ENCODE measurements at regions not wholly inside any gene's neighbourhood (a gene's known extent, or its start where the extent isn't known, plus 50 kb on each side); places are given as distances from the start of the nearest gene placed in this dataset.

DNA sequence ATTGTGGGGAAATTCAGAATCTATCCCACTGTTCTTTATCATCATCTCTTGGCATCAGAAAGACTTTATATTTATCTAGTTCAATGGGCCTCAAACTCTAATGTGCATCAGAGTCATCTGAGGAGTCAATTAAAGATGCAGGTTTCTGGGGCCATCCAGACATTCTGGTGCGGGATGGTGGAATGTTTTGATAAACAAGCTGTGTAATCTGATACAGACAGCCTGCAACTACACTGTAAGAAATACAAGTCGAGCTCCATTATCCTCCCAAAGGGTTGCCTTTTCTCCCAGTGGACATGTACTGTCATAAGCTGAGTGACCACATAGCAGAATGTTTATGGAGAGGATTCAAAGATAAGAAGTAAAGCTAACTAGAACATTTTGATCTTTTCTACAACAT, 515.3 kb upstream of the DCC start:
- no peak for ATAC-seq
- Histone ChIP-seq H3K9me2 (ENCODE audit: insufficient read depth) (no peaks in the 10 kb centered on the region), H3K4me3 (replicated peaks in 1 of 2; ENCODE audit: low read depth in 1 of 2, low read length in 2 of 2) (no peak overlapping the region), H3K36me3 (ENCODE audit: control insufficient read depth in 1 of 2, insufficient read depth in 2 of 2, low read length in 2 of 2) (no peaks in the 10 kb centered on the region), H3K4me1 (ENCODE audit: control insufficient read depth in 1 of 2, insufficient read depth in 2 of 2, low read length in 2 of 2) (no peaks in the 10 kb centered on the region), H3K9ac (ENCODE audit: low read length) (no peak overlapping the region), H3K27ac (ENCODE audit: low read depth, low read length) (no peak overlapping the region), H3K9me3 (ENCODE audit: control insufficient read depth in 1 of 2, insufficient read depth in 1 of 2, low read depth in 1 of 2, low read length in 2 of 2) (peaks cover 14 to 24% of the 10 kb centered on the region in 2 experiments; a peak in 2 of 4 replicates), H3K27me3 (ENCODE audit: insufficient read depth, low read length) (no peaks in the 10 kb centered on the region), H4K20me1 (ENCODE audit: insufficient read depth) (no peaks in the 10 kb centered on the region), H3K79me2 (ENCODE audit: insufficient read depth, low read length) (no peaks in the 10 kb centered on the region), H2AFZ (ENCODE audit: low read depth, low read length, poor library complexity, severe bottlenecking) (no peak overlapping the region), H3K4me2 (ENCODE audit: low read length) (no peak overlapping the region)
- DNase-seq (ENCODE audit: low read depth, low spot score): no peak
- ChIA-PET CTCF (no interaction called here), POLR2A (no interaction called here), RAD21 (ENCODE audit: low non-redundant PET in 1 of 2, low total read pairs in 2 of 2, uncharacterized antibody in 2 of 2, unreplicated experiment in 2 of 2) (no interaction called here)
- no TSS peak for BruUV-seq (replicated peaks)
- intact Hi-C loops (cut with micrococcal nuclease): no loop called here
- TF ChIP-seq CEBPB (IDR thresholded peaks at IDR 0.05; ENCODE audit: low read depth): no peak
- no peak for TF ChIP-seq RAD21 (IDR thresholded peaks at IDR 0.05; ENCODE audit: low read depth)
- TF ChIP-seq EGR1 (IDR thresholded peaks at IDR 0.05; ENCODE audit: low read depth): no peak
- no peak for TF ChIP-seq ZNF274 (IDR thresholded peaks at IDR 0.05; ENCODE audit: low read depth, low read length)
- no peak for TF ChIP-seq ELF1 (IDR thresholded peaks at IDR 0.05; ENCODE audit: borderline replicate concordance, low read depth)
- TF ChIP-seq, protein P1, sequence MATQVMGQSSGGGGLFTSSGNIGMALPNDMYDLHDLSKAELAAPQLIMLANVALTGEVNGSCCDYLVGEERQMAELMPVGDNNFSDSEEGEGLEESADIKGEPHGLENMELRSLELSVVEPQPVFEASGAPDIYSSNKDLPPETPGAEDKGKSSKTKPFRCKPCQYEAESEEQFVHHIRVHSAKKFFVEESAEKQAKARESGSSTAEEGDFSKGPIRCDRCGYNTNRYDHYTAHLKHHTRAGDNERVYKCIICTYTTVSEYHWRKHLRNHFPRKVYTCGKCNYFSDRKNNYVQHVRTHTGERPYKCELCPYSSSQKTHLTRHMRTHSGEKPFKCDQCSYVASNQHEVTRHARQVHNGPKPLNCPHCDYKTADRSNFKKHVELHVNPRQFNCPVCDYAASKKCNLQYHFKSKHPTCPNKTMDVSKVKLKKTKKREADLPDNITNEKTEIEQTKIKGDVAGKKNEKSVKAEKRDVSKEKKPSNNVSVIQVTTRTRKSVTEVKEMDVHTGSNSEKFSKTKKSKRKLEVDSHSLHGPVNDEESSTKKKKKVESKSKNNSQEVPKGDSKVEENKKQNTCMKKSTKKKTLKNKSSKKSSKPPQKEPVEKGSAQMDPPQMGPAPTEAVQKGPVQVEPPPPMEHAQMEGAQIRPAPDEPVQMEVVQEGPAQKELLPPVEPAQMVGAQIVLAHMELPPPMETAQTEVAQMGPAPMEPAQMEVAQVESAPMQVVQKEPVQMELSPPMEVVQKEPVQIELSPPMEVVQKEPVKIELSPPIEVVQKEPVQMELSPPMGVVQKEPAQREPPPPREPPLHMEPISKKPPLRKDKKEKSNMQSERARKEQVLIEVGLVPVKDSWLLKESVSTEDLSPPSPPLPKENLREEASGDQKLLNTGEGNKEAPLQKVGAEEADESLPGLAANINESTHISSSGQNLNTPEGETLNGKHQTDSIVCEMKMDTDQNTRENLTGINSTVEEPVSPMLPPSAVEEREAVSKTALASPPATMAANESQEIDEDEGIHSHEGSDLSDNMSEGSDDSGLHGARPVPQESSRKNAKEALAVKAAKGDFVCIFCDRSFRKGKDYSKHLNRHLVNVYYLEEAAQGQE (IDR thresholded peaks at IDR 0.05; ENCODE audit: low read depth): no peak
- no peak for TF ChIP-seq TCF7L2 (IDR thresholded peaks at IDR 0.05; ENCODE audit: borderline replicate concordance, extremely low read depth, insufficient read depth, insufficient read length)
- no peak for TF ChIP-seq POLR2AphosphoS5 (IDR thresholded peaks at IDR 0.05; ENCODE audit: low read depth, low read length)
- TF ChIP-seq, protein P2, sequence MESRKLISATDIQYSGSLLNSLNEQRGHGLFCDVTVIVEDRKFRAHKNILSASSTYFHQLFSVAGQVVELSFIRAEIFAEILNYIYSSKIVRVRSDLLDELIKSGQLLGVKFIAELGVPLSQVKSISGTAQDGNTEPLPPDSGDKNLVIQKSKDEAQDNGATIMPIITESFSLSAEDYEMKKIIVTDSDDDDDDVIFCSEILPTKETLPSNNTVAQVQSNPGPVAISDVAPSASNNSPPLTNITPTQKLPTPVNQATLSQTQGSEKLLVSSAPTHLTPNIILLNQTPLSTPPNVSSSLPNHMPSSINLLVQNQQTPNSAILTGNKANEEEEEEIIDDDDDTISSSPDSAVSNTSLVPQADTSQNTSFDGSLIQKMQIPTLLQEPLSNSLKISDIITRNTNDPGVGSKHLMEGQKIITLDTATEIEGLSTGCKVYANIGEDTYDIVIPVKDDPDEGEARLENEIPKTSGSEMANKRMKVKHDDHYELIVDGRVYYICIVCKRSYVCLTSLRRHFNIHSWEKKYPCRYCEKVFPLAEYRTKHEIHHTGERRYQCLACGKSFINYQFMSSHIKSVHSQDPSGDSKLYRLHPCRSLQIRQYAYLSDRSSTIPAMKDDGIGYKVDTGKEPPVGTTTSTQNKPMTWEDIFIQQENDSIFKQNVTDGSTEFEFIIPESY (IDR thresholded peaks at IDR 0.05; ENCODE audit: extremely low read depth, insufficient replicate concordance, low read length): no peak
- no peak for TF ChIP-seq EZH2phosphoT487 (IDR thresholded peaks at IDR 0.05; ENCODE audit: borderline replicate concordance)
- no peak for TF ChIP-seq FOSL1 (IDR thresholded peaks at IDR 0.05; ENCODE audit: low read depth)

All from HCT116 (cell line).